GM12891 (cell line): ENCODE measurements at regions not wholly inside any gene's neighbourhood (a gene's known extent, or its start where the extent isn't known, plus 50 kb on each side); places are given as distances from the start of the nearest gene placed in this dataset.

Source experiments
- DNase-seq: peaks from one replicate; pipeline ENCODE4 v3.0.0; 2011; ENCODE audit warnings: low spot score; ENCODE audit not compliant: insufficient read length
- FAIRE-seq: peaks from 2 replicates; lab custom pipeline; 2011; peaks lifted over from hg19 to GRCh38; lab: Jason Lieb, UNC
- PAX5 ChIP-seq: IDR thresholded peaks from 2 replicates; pipeline ENCODE4 v1.6.1; 2011; ENCODE audit warnings: low read length, moderate library complexity, mild to moderate bottlenecking; ENCODE audit not compliant: insufficient read depth, severe bottlenecking
- POLR2A ChIP-seq: IDR thresholded peaks from 2 replicates; pipeline ENCODE4 v1.6.1; 2011; ENCODE audit warnings: low read depth, low read length, control low read depth
- POLR2AphosphoS5 ChIP-seq: IDR thresholded peaks from 2 replicates; pipeline ENCODE4 v1.6.1; 2011; ENCODE audit warnings: low read depth, low read length, control low read depth
- POU2F2 ChIP-seq: IDR thresholded peaks from 2 replicates; pipeline ENCODE4 v1.6.1; 2011; ENCODE audit warnings: low read depth, mild to moderate bottlenecking, control low read depth, low read length, moderate library complexity
- SPI1 ChIP-seq: IDR thresholded peaks from 2 replicates; pipeline ENCODE4 v1.6.1; 2011; ENCODE audit warnings: low read depth, low read length, control low read depth
- TAF1 ChIP-seq: IDR thresholded peaks from 2 replicates; pipeline ENCODE4 v1.6.1; 2011; ENCODE audit warnings: low read depth, low read length, control low read depth

DNA sequence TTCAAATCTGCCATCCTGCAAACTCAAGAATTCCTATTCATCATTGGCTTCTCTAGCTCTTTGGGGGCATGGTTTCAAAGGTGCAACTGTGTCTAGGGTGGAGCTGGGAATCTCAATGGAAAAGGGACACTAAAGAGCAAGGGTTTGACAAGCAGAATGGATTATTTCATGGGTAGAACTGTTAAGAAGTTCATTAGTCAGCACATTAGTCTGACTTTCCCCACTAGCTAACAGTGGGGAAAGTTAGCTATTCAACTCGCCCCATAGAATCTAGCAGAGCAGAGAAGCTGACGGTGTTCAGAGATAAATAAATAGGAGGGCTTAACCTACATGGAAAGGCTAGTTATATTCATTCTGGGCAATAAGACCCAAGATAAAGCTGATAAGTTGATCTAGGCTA is 153.9 kb downstream of the EMP1 start:
- TF ChIP-seq SPI1, result no peak
- no peak for TF ChIP-seq POU2F2
- no peak for TF ChIP-seq POLR2AphosphoS5
- no peak for TF ChIP-seq TAF1
- TF ChIP-seq POLR2A, result no peak
- TF ChIP-seq PAX5, result no peak
- FAIRE-seq (no peak), DNase-seq (no peak)

DNA sequence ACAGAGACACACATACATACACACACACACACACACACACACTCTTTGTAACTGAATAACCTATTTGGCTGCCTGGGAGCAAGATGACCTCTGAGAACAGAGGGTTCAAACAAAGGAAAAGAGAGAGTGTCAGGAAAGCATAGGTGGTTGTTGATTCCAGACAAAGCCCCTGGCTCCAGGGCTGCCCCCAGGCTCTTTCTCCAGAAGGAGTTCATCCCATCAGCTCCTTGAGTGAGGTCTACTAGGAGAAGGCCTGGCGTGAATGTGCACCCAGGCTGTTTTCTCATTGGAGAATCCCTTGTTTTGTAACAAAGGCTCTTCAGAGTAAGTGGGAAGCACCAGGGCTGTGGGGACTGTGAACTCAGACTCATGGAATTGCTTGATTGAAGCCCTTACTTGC is 151.9 kb downstream of the EMP1 start:
- DNase-seq (no peak), FAIRE-seq (no peak)
- TF ChIP-seq PAX5 (no peak), POU2F2 (no peak), POLR2AphosphoS5 (no peak), TAF1 (no peak), POLR2A (no peak), SPI1 (no peak)

DNA sequence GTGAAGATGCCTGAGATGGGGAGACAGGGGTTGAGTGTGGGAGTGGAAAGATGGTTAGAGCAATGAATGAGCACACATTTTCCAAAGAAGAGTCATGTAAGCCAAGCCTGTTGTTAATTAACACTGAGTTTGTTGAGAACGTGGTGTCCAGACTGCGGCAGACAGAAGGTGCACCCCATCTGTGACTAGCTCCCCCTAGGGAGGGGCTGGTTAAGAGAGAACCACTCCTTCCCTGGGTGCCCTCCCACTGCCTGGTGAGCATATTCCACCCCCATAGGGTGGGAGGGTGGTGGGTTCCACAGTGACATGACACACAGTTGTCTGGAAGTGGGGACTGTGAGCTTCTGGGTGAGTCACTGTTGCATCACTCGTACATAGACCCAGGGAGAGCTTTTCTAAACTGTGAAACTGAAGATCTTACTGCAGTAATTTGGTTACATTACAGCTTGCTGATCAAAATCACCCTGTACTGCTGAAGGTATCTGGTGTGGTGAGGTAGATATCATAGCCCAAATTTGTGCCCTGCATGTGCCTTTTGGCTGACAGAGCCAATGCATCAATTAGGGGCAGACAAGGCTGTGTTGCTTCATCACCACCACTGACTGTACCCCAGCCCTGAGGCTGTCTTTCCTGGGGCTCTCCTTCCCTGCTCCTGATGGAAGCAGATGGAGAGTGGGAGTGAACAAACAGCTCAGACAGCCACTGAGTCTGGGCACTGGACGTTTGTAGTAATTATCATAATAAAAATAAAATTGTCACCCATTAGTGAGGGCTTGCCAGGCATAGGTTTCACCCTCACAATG is 150.9 kb downstream of the EMP1 start:
- DNase-seq (no peak), FAIRE-seq (no peak)
- TF ChIP-seq TAF1, result no peak
- no peak for TF ChIP-seq POU2F2
- TF ChIP-seq POLR2AphosphoS5, result no peak
- TF ChIP-seq PAX5, result no peak
- TF ChIP-seq SPI1, result no peak
- no peak for TF ChIP-seq POLR2A

DNA sequence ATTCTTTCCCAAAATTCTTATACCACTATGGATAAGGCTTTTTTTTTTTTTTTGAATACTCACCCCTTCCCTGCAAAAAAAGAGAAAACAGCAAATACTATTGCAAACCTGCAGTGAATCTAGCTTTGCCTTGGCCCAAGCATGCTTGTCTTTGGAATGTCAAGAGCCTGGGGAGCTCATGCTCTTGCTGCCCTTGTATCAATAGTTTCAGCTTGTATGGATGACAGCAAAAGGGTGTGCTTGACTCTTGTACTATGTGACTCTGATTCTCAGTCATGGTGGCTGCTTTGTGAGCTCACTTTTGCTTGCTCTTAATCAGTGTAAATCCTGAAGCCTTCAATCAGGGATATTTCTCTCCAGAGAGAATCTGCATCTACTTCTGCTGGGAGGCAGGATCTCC is 149.2 kb downstream of the EMP1 start:
- FAIRE-seq (no peak), DNase-seq (no peak)
- TF ChIP-seq POLR2A, result no peak
- no peak for TF ChIP-seq PAX5
- TF ChIP-seq POLR2AphosphoS5, result no peak
- no peak for TF ChIP-seq TAF1

DNA sequence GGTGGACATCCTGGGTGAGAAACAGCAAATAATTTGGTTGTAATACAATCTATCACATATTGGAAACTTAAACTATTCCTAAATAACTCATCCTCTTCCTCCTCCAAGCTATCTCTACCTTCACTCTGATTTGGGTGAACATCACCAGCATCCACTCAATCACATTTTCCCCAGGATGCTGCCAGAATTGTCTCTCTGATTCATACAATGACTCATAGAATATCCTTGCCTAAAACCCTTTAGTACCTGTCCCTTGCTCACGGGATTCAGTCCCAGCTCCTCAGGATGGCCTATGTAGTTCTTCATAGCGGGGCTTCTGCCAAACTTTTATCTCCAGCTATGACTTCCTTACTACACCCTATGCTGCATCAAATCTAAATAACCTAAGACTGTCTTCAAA is 146.8 kb downstream of the EMP1 start:
- FAIRE-seq (no peak), DNase-seq (no peak)
- TF ChIP-seq PAX5 (no peak), POLR2AphosphoS5 (no peak), SPI1 (no peak), POLR2A (no peak), POU2F2 (no peak), TAF1 (no peak)

- FAIRE-seq, result no peak
These were observed 146.4 kb downstream of the EMP1 start for GRCh38 chr12:13342971-13343370.

GRCh38 chr12:13340149-13340548 is 143.6 kb downstream of the EMP1 start:
- no peak for TF ChIP-seq POU2F2
- DNase-seq (no peak), FAIRE-seq (no peak)

More at GRCh38 chr12:13342971-13343370, 146.4 kb downstream of the EMP1 start:
- TF ChIP-seq PAX5 (no peak), POLR2A (no peak), POU2F2 (no peak), SPI1 (no peak), POLR2AphosphoS5 (no peak), TAF1 (no peak)
- no peak for DNase-seq

GRCh38 chr12:13339538-13339937 is 143.0 kb downstream of the EMP1 start:
- TF ChIP-seq SPI1 (no peak), POU2F2 (no peak), TAF1 (no peak), POLR2A (no peak), PAX5 (no peak), POLR2AphosphoS5 (no peak)
- FAIRE-seq (no peak), DNase-seq (no peak)

- no peak for FAIRE-seq
- TF ChIP-seq POLR2A (no peak), POLR2AphosphoS5 (no peak), TAF1 (no peak), POU2F2 (no peak), SPI1 (no peak), PAX5 (no peak)
These were observed 142.6 kb downstream of the EMP1 start for GRCh38 chr12:13339091-13339490.

GRCh38 chr12:13337791-13338190 is 141.3 kb downstream of the EMP1 start:
- no peak for FAIRE-seq

More at GRCh38 chr12:13339091-13339490, 142.6 kb downstream of the EMP1 start:
- DNase-seq, result no peak

More at GRCh38 chr12:13337791-13338190, 141.3 kb downstream of the EMP1 start:
- TF ChIP-seq POLR2AphosphoS5 (no peak), PAX5 (no peak), TAF1 (no peak), POU2F2 (no peak), SPI1 (no peak), POLR2A (no peak)
- DNase-seq, result no peak
